ENCODE measurements at regions not wholly inside any gene's neighbourhood (a gene's known extent, or its start where the extent isn't known, plus 50 kb on each side); places are given as distances from the start of the nearest gene placed in this dataset.

- in situ Hi-C loops (cut with MboI; ENCODE audit: low sequenced_read_pairs, unreplicated experiment) = no loop called here
- DNase-seq (ENCODE audit: low spot score) = no peak
- TF ChIP-seq CTCF (IDR thresholded peaks at IDR 0.05; ENCODE audit: borderline replicate concordance, control extremely low read depth, extremely low read depth, insufficient read depth, missing control alignments) = no peak
Measured at GRCh38 chr10:63752318-63752717, 231.1 kb downstream of the REEP3 start.

GRCh38 chr10:63753808-63754207 lies 232.6 kb downstream of the REEP3 start:
- no peak for DNase-seq (ENCODE audit: low spot score)
- in situ Hi-C loops (cut with MboI; ENCODE audit: low sequenced_read_pairs, unreplicated experiment) = no loop called here
- no peak for TF ChIP-seq CTCF (IDR thresholded peaks at IDR 0.05; ENCODE audit: borderline replicate concordance, control extremely low read depth, extremely low read depth, insufficient read depth, missing control alignments)

- in situ Hi-C loops (cut with MboI; ENCODE audit: low sequenced_read_pairs, unreplicated experiment) = no loop called here
- no peak for TF ChIP-seq CTCF (IDR thresholded peaks at IDR 0.05; ENCODE audit: borderline replicate concordance, control extremely low read depth, extremely low read depth, insufficient read depth, missing control alignments)
- DNase-seq (ENCODE audit: low spot score) = no peak
Measured at GRCh38 chr10:63755441-63755840, 234.2 kb downstream of the REEP3 start.

- TF ChIP-seq CTCF (IDR thresholded peaks at IDR 0.05; ENCODE audit: borderline replicate concordance, control extremely low read depth, extremely low read depth, insufficient read depth, missing control alignments) = no peak
- in situ Hi-C loops (cut with MboI; ENCODE audit: low sequenced_read_pairs, unreplicated experiment) = no loop called here
- DNase-seq (ENCODE audit: low spot score) = no peak
Measured at GRCh38 chr10:63757067-63757466, 235.9 kb downstream of the REEP3 start.

GRCh38 chr10:63758080-63758479 lies 236.9 kb downstream of the REEP3 start:
- DNase-seq (ENCODE audit: low spot score) = no peak
- TF ChIP-seq CTCF (IDR thresholded peaks at IDR 0.05; ENCODE audit: borderline replicate concordance, control extremely low read depth, extremely low read depth, insufficient read depth, missing control alignments) = no peak
- in situ Hi-C loops (cut with MboI; ENCODE audit: low sequenced_read_pairs, unreplicated experiment) = no loop called here

GRCh38 chr10:63759335-63759734 lies 238.1 kb downstream of the REEP3 start:
- TF ChIP-seq CTCF (IDR thresholded peaks at IDR 0.05; ENCODE audit: borderline replicate concordance, control extremely low read depth, extremely low read depth, insufficient read depth, missing control alignments) = no peak
- no peak for DNase-seq (ENCODE audit: low spot score)
- in situ Hi-C loops (cut with MboI; ENCODE audit: low sequenced_read_pairs, unreplicated experiment) = no loop called here

Measured in GM13976 (cell line).